DOHH2 (cell line): ENCODE measurements at regions not wholly inside any gene's neighbourhood (a gene's known extent, or its start where the extent isn't known, plus 50 kb on each side); places are given as distances from the start of the nearest gene placed in this dataset.

Experiments used
- H3F3A ChIP-seq: fragments of 200-600 bp; sonication (generic), shearing (Covaris generic); 2 replicates; pipeline ENCODE4 v1.6.0; 2016; ENCODE audit warnings: antibody characterized with exemption, mild to moderate bottlenecking; ENCODE audit not compliant: control insufficient read depth, insufficient read depth
- H3K27ac ChIP-seq: fragments of 200-600 bp; sonication (generic); 2 replicates; pipeline ENCODE4 v1.5.1; 2014; ENCODE audit warnings: low read depth, mild to moderate bottlenecking, low read length, moderate library complexity
- H3K27me3 ChIP-seq: fragments of 200-600 bp; sonication (generic); 2 replicates; pipeline ENCODE4 v1.6.1; 2014; ENCODE audit warnings: mild to moderate bottlenecking, low read length, mixed read lengths; ENCODE audit not compliant: control insufficient read depth
- H3K36me3 ChIP-seq: fragments of 200-600 bp; sonication (generic); 2 replicates; pipeline ENCODE4 v1.6.1; 2014; ENCODE audit warnings: mild to moderate bottlenecking, low read length, moderate library complexity, mixed read lengths; ENCODE audit not compliant: control insufficient read depth
- H3K4me1 ChIP-seq: fragments of 200-600 bp; sonication (generic); 2 replicates; pipeline ENCODE4 v1.6.1; 2014; ENCODE audit warnings: mild to moderate bottlenecking, low read length, mixed read lengths; ENCODE audit not compliant: control insufficient read depth
- H3K4me2 ChIP-seq: fragments of 200-600 bp; sonication (generic); 2 replicates; pipeline ENCODE4 v1.6.0; 2014; ENCODE audit warnings: mild to moderate bottlenecking, low read length, moderate library complexity
- H3K4me3 ChIP-seq: fragments of 200-600 bp; sonication (generic); 2 replicates; pipeline ENCODE4 v1.5.1; 2014; ENCODE audit warnings: mild to moderate bottlenecking, low read length, mixed read lengths
- H3K79me2 ChIP-seq: fragments of 200-600 bp; sonication (generic); 2 replicates; pipeline ENCODE4 v1.6.1; 2014; ENCODE audit warnings: mild to moderate bottlenecking, low read length, mixed read lengths; ENCODE audit not compliant: control insufficient read depth
- H3K9me2 ChIP-seq: fragments of 200-600 bp; sonication (generic); replicated peaks from 2 replicates; pipeline ENCODE4 v1.6.1; 2014; ENCODE audit warnings: mild to moderate bottlenecking, low read length, mixed read lengths; ENCODE audit not compliant: control insufficient read depth
- H3K9me3 ChIP-seq: fragments of 200-600 bp; sonication (generic); 2 replicates; pipeline ENCODE4 v1.6.1; 2014; ENCODE audit warnings: antibody characterized with exemption, low read length, mixed read lengths; ENCODE audit not compliant: control insufficient read depth, insufficient read depth
- H4K20me1 ChIP-seq: fragments of 200-600 bp; sonication (generic); 2 replicates; pipeline ENCODE4 v1.6.0; 2014; ENCODE audit warnings: low read depth, mild to moderate bottlenecking, antibody characterized with exemption, low read length, moderate library complexity; ENCODE audit not compliant: control insufficient read depth, insufficient read depth
- CTCF ChIP-seq: fragments of 200-600 bp; sonication (generic); IDR thresholded peaks from one replicate; pipeline ENCODE4 v1.5.1; 2014; ENCODE audit warnings: antibody characterized with exemption, mild to moderate bottlenecking, low read depth, low read length; ENCODE audit not compliant: poor library complexity, severe bottlenecking
- EZH2phosphoT487 ChIP-seq: fragments of 200-600 bp; sonication (generic); IDR thresholded peaks from 2 replicates; pipeline ENCODE4 v1.6.1; 2017; ENCODE audit warnings: borderline replicate concordance, mild to moderate bottlenecking, antibody characterized with exemption, low read length, moderate library complexity, mixed read lengths

GRCh38 chr6:6832439-6832838, 243.9 kb downstream of the LY86 start:
- H3K9me2 ChIP-seq: no peaks in the 10 kb centered on the region
- no peak for TF ChIP-seq CTCF

GRCh38 chr6:6834356-6835222, 246.1 kb downstream of the LY86 start:
- Histone ChIP-seq H3K36me3 (no peaks in the 10 kb centered on the region), H3F3A (no peaks in the 10 kb centered on the region), H4K20me1 (no peaks in the 10 kb centered on the region), H3K9me3 (no peaks in the 10 kb centered on the region), H3K27me3 (peaks cover 14% of the 10 kb centered on the region), H3K79me2 (no peaks in the 10 kb centered on the region), H3K9me2 (no peaks in the 10 kb centered on the region), H3K4me3 (no peak overlapping the region), H3K4me1 (no peaks in the 10 kb centered on the region), H3K27ac (no peak overlapping the region), H3K4me2 (no peak overlapping the region)
- TF ChIP-seq CTCF (no peak), EZH2phosphoT487 (no peak)

More at GRCh38 chr6:6832439-6832838, 243.9 kb downstream of the LY86 start:
- no peaks in the 10 kb centered on the region for H3F3A ChIP-seq
- no peak overlapping the region for H3K4me2 ChIP-seq
- H3K27ac ChIP-seq: no peak overlapping the region
- H4K20me1 ChIP-seq: no peaks in the 10 kb centered on the region
- no peaks in the 10 kb centered on the region for H3K36me3 ChIP-seq
- H3K4me1 ChIP-seq: no peaks in the 10 kb centered on the region
- H3K9me3 ChIP-seq: no peaks in the 10 kb centered on the region
- no peaks in the 10 kb centered on the region for H3K79me2 ChIP-seq
- H3K27me3 ChIP-seq: peaks cover 11% of the 10 kb centered on the region
- H3K4me3 ChIP-seq: no peak overlapping the region

- no peak overlapping the region for H3K27ac ChIP-seq
- H3K9me3 ChIP-seq: no peaks in the 10 kb centered on the region
- no peaks in the 10 kb centered on the region for H3K79me2 ChIP-seq
- H3K4me1 ChIP-seq: no peaks in the 10 kb centered on the region
- H3K9me2 ChIP-seq: no peaks in the 10 kb centered on the region
- H3K36me3 ChIP-seq: no peaks in the 10 kb centered on the region
- no peak overlapping the region for H3K4me3 ChIP-seq
- no peaks in the 10 kb centered on the region for H3F3A ChIP-seq
- peaks cover 14% of the 10 kb centered on the region for H3K27me3 ChIP-seq
- no peak overlapping the region for H3K4me2 ChIP-seq
- no peaks in the 10 kb centered on the region for H4K20me1 ChIP-seq
- TF ChIP-seq EZH2phosphoT487: no peak
- TF ChIP-seq CTCF: no peak
These were observed 246.6 kb downstream of the LY86 start for GRCh38 chr6:6835223-6835503.
